ENCODE measurements at regions not wholly inside any gene's neighbourhood (a gene's known extent, or its start where the extent isn't known, plus 50 kb on each side); places are given as distances from the start of the nearest gene placed in this dataset.
A peak's percentile ranks its signal among the peaks of the same experiment; 100 is the strongest.
"Not testable (repeated sequence)": the region's sequence is repeated elsewhere in the genome, so short reads cannot be mapped to it uniquely, and the experiment has no call there.

GRCh38 chr7:65749518-65749917 lies 123.4 kb upstream of the VKORC1L1 start:
- DNase-seq, result no peak

GRCh38 chr7:65750511-65751344 lies 122.1 kb upstream of the VKORC1L1 start:
- peak; percentile 96 for DNase-seq

GRCh38 chr7:65754070-65754469 lies 118.8 kb upstream of the VKORC1L1 start:
- not testable (repeated sequence) for DNase-seq

GRCh38 chr7:65758991-65759390 lies 113.9 kb upstream of the VKORC1L1 start:
- DNase-seq, result not testable (repeated sequence)

- DNase-seq, result not testable (repeated sequence)
These were observed 110.2 kb upstream of the VKORC1L1 start for GRCh38 chr7:65762712-65763111.

GRCh38 chr7:65763114-65763513 lies 109.8 kb upstream of the VKORC1L1 start:
- DNase-seq, result not testable (repeated sequence)

- DNase-seq, result peak; percentile 94
These were observed 102.2 kb upstream of the VKORC1L1 start for GRCh38 chr7:65770473-65771225.

GRCh38 chr7:65771226-65771569 lies 101.7 kb upstream of the VKORC1L1 start:
- not testable (repeated sequence) for DNase-seq

- not testable (repeated sequence) for DNase-seq
These were observed 96.2 kb upstream of the VKORC1L1 start for GRCh38 chr7:65776677-65777076.

GRCh38 chr7:65789943-65790342 lies 82.9 kb upstream of the VKORC1L1 start:
- DNase-seq, result not testable (repeated sequence)

- DNase-seq, result not testable (repeated sequence)
These were observed 81.1 kb upstream of the VKORC1L1 start for GRCh38 chr7:65791788-65792187.

GRCh38 chr7:65792726-65793125 lies 80.1 kb upstream of the VKORC1L1 start:
- DNase-seq, result not testable (repeated sequence)

- not testable (repeated sequence) for DNase-seq
These were observed 78.0 kb upstream of the VKORC1L1 start for GRCh38 chr7:65794671-65795391.

GRCh38 chr7:65795392-65795716 lies 77.5 kb upstream of the VKORC1L1 start:
- not testable (repeated sequence) for DNase-seq

- DNase-seq, result no peak
These were observed 76.7 kb upstream of the VKORC1L1 start for GRCh38 chr7:65796205-65796604.

- not testable (repeated sequence) for DNase-seq
These were observed 75.8 kb upstream of the VKORC1L1 start for GRCh38 chr7:65797086-65797485.

- DNase-seq, result not testable (repeated sequence)
These were observed 75.3 kb upstream of the VKORC1L1 start for GRCh38 chr7:65797566-65797965.

- DNase-seq, result peak; percentile 31
These were observed 74.5 kb upstream of the VKORC1L1 start for GRCh38 chr7:65798111-65799075.

- DNase-seq, result not testable (repeated sequence)
These were observed 72.7 kb upstream of the VKORC1L1 start for GRCh38 chr7:65800191-65800590.

- DNase-seq, result no peak
These were observed 72.0 kb upstream of the VKORC1L1 start for GRCh38 chr7:65800890-65801341.

- DNase-seq, result no peak
These were observed 68.0 kb upstream of the VKORC1L1 start for GRCh38 chr7:65804887-65805286.

- DNase-seq, result not testable (repeated sequence)
These were observed 65.8 kb upstream of the VKORC1L1 start for GRCh38 chr7:65807067-65807466.
